Sigmoid colon (tissue), 4 donors: ENCODE measurements at regions not wholly inside any gene's neighbourhood (a gene's known extent, or its start where the extent isn't known, plus 50 kb on each side); places are given as distances from the start of the nearest gene placed in this dataset.

Source experiments
- CTCF ChIP-seq, 4 experiments: fragments of 450-650 bp in 3 of 4; fragments of 200-600 bp in 1 of 4; IDR thresholded peaks; one replicate each; pipeline ENCODE4 v1.5.1; 2016 to 2019; ENCODE audit warnings: antibody characterized with exemption in 4 of 4, mild to moderate bottlenecking in 3 of 4, moderate library complexity in 2 of 4
- EP300 ChIP-seq, 4 donors: sonication (generic); formaldehyde crosslinking; IDR thresholded peaks; one replicate each; pipeline ENCODE4 v1.6.1; 2017; ENCODE audit warnings: antibody characterized with exemption in 4 of 4
- POLR2AphosphoS5 ChIP-seq, 4 donors: sonication (generic); formaldehyde crosslinking; IDR thresholded peaks; one replicate each; pipeline ENCODE4 v1.6.1; 2017; ENCODE audit warnings: antibody characterized with exemption in 4 of 4

GRCh38 chr17:64723781-64724180 is 61.7 kb upstream of the SMURF2 start:
- TF ChIP-seq EP300 (IDR thresholded peaks at IDR 0.05): no peak
- TF ChIP-seq CTCF (IDR thresholded peaks at IDR 0.05): no peak
- no peak for TF ChIP-seq POLR2AphosphoS5 (IDR thresholded peaks at IDR 0.05)
